ENCODE measurements at regions not wholly inside any gene's neighbourhood (a gene's known extent, or its start where the extent isn't known, plus 50 kb on each side); places are given as distances from the start of the nearest gene placed in this dataset.

DNA sequence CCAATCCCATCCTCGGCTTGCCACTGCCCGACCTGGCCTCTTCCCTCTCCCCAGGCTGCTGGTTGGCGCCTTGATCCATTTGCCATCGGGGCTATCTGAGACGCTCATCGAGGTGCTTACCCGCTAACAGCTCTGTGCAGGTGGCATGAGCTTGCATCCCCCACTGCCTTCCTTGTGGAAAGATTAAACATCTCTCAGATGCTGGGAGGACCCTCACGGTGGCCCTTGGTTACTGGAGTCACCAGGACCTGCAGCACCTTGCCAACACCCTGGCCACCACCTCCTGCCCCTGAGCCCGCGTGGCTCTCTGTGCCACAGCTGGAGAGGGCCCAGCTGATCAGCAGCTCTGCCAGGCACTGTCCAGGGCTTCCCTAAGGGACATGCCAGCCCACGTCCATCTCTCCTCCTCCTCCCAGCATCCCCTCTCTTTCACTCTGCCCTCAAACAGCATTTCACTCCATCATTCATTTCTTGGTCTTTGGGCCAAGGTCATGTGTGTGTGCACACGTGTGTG lies 249.6 kb downstream of the RBFOX3 start:
- TF ChIP-seq, protein P1, sequence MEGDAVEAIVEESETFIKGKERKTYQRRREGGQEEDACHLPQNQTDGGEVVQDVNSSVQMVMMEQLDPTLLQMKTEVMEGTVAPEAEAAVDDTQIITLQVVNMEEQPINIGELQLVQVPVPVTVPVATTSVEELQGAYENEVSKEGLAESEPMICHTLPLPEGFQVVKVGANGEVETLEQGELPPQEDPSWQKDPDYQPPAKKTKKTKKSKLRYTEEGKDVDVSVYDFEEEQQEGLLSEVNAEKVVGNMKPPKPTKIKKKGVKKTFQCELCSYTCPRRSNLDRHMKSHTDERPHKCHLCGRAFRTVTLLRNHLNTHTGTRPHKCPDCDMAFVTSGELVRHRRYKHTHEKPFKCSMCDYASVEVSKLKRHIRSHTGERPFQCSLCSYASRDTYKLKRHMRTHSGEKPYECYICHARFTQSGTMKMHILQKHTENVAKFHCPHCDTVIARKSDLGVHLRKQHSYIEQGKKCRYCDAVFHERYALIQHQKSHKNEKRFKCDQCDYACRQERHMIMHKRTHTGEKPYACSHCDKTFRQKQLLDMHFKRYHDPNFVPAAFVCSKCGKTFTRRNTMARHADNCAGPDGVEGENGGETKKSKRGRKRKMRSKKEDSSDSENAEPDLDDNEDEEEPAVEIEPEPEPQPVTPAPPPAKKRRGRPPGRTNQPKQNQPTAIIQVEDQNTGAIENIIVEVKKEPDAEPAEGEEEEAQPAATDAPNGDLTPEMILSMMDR (conservative IDR thresholded peaks at IDR 0.05; ENCODE audit: low read depth, low read length): no peak
- peak; percentile 34 for TF ChIP-seq EZH2 (IDR thresholded peaks at IDR 0.05; ENCODE audit: low read length, unreplicated experiment)
- TF ChIP-seq EZH2phosphoT487 (IDR thresholded peaks at IDR 0.05; ENCODE audit: borderline replicate concordance, low read length): no peak
